ENCODE measurements at regions not wholly inside any gene's neighbourhood (a gene's known extent, or its start where the extent isn't known, plus 50 kb on each side); places are given as distances from the start of the nearest gene placed in this dataset.

- TF ChIP-seq ZNF382 (CRISPR knock-in tag; IDR thresholded peaks at IDR 0.05; ENCODE audit: borderline replicate concordance) (no peak), ELF3 (CRISPR knock-in tag; IDR thresholded peaks at IDR 0.05) (peak; percentile 56), AGO2 (optimal IDR thresholded peaks at IDR 0.05; ENCODE audit: low read depth, low read length) (no peak), ZNF326 (CRISPR knock-in tag; IDR thresholded peaks at IDR 0.05; ENCODE audit: borderline replicate concordance) (no peak), SKIL (CRISPR knock-in tag; IDR thresholded peaks at IDR 0.05; ENCODE audit: borderline replicate concordance) (no peak), ZNF101 (CRISPR knock-in tag; IDR thresholded peaks at IDR 0.05; ENCODE audit: borderline replicate concordance, low read depth) (no peak), KAT2B (IDR thresholded peaks at IDR 0.05; ENCODE audit: borderline replicate concordance, low read depth, low read length) (no peak), FOXO1 (CRISPR knock-in tag; IDR thresholded peaks at IDR 0.05) (no peak), KDM6A (CRISPR knock-in tag; IDR thresholded peaks at IDR 0.05; ENCODE audit: low read depth) (no peak), E2F5 (CRISPR knock-in tag; conservative IDR thresholded peaks at IDR 0.05) (no peak), ZNF235 (CRISPR knock-in tag; IDR thresholded peaks at IDR 0.05; ENCODE audit: borderline replicate concordance) (no peak), EP300 (IDR thresholded peaks at IDR 0.05; ENCODE audit: low read depth in 2 of 2, low read length in 2 of 2) (peak; percentile 76 to 84; a peak in 3 of 4 replicates), EP300 (CRISPR knock-in tag; IDR thresholded peaks at IDR 0.05; ENCODE audit: borderline replicate concordance) (no peak), IKZF4 (CRISPR knock-in tag; IDR thresholded peaks at IDR 0.05; ENCODE audit: borderline replicate concordance, low read depth, not compliant biosample characterization) (no peak), CCDC6 (CRISPR knock-in tag; IDR thresholded peaks at IDR 0.05) (no peak), ZNF773 (CRISPR knock-in tag; IDR thresholded peaks at IDR 0.05; ENCODE audit: borderline replicate concordance) (no peak), ZNF552 (CRISPR knock-in tag; IDR thresholded peaks at IDR 0.05; ENCODE audit: borderline replicate concordance) (no peak), ZNF12 (CRISPR knock-in tag; IDR thresholded peaks at IDR 0.05) (peak; percentile 60; the same call in 1 of the 2 replicates), ZNF615 (CRISPR knock-in tag; IDR thresholded peaks at IDR 0.05; ENCODE audit: borderline replicate concordance) (no peak), DDIT3 (CRISPR knock-in tag; IDR thresholded peaks at IDR 0.05) (no peak), ZNF281 (CRISPR knock-in tag; IDR thresholded peaks at IDR 0.05; ENCODE audit: borderline replicate concordance) (peak; percentile 56; the same call in 1 of the 2 replicates), ZBTB34 (CRISPR knock-in tag; IDR thresholded peaks at IDR 0.05) (no peak), EED (CRISPR knock-in tag; IDR thresholded peaks at IDR 0.05) (no peak), ZZZ3 (CRISPR knock-in tag; IDR thresholded peaks at IDR 0.05; ENCODE audit: borderline replicate concordance) (no peak)
These were observed 96.4 kb downstream of the BANF2 start (continued) for GRCh38 chr20:17796091-17796563.

Measured in HepG2 (cell line).